ENCODE measurements at regions not wholly inside any gene's neighbourhood (a gene's known extent, or its start where the extent isn't known, plus 50 kb on each side); places are given as distances from the start of the nearest gene placed in this dataset.

GRCh38 chr18:44568342-44568741, 112.3 kb upstream of the SETBP1 start:
- H3K4me1 ChIP-seq, result no peaks in the 10 kb centered on the region
- intact Hi-C loops (cut with DNase I), result no loop called here
- no peak overlapping the region for H3K27ac ChIP-seq
- ATAC-seq, result no peak
- no peaks in the 10 kb centered on the region for H3K9me3 ChIP-seq
- H3K27me3 ChIP-seq (ENCODE audit: insufficient read depth in 3 of 3, low read length in 2 of 3), result no peaks in the 10 kb centered on the region
- H3K4me3 ChIP-seq, result no peak overlapping the region
- no peak for DNase-seq
- no peaks in the 10 kb centered on the region for H3K36me3 ChIP-seq (ENCODE audit: insufficient read depth in 1 of 2, low read depth in 1 of 2)
- 84 to 89% (median 87%) methylated on average over 2 of the region's 2 CpGs for WGBS, 3 donors
- TF ChIP-seq CTCF (IDR thresholded peaks at IDR 0.05), result no peak

DNA sequence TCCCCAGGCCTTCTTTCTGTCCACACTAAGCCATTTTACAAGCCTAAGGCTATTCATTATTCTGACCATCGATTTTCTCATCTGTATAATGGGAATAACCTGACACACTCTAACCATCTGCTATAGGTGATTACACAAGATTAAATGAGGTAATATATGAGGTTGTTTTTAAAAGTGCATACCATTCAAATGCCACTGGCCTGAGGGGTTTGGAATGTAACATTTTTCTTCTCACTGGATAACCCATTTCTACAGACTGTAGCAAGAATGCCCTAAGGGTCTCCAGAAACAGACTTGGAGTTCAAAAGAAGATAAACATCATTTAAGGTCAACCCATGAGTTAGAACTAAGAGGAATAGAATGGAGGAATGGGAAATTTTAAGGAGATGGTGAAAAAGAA, 111.7 kb upstream of the SETBP1 start:
- 79 to 96% (median 91%) methylated on average over 1 of the region's 1 CpG for WGBS, 3 donors
- no peak for DNase-seq
- H3K4me3 ChIP-seq, result no peak overlapping the region
- ATAC-seq, result no peak
- no peaks in the 10 kb centered on the region for H3K4me1 ChIP-seq
- TF ChIP-seq CTCF (IDR thresholded peaks at IDR 0.05), result no peak
- no peak overlapping the region for H3K27ac ChIP-seq
- H3K27me3 ChIP-seq (ENCODE audit: insufficient read depth in 3 of 3, low read length in 2 of 3), result no peaks in the 10 kb centered on the region
- H3K36me3 ChIP-seq (ENCODE audit: insufficient read depth in 1 of 2, low read depth in 1 of 2), result no peaks in the 10 kb centered on the region
- H3K9me3 ChIP-seq, result no peaks in the 10 kb centered on the region
- intact Hi-C loops (cut with DNase I), result no loop called here

GRCh38 chr18:44569391-44570055, 111.2 kb upstream of the SETBP1 start:
- Histone ChIP-seq H3K27ac (no peak overlapping the region), H3K9me3 (no peaks in the 10 kb centered on the region), H3K27me3 (ENCODE audit: insufficient read depth in 3 of 3, low read length in 2 of 3) (no peaks in the 10 kb centered on the region), H3K4me1 (no peaks in the 10 kb centered on the region), H3K36me3 (ENCODE audit: insufficient read depth in 1 of 2, low read depth in 1 of 2) (no peaks in the 10 kb centered on the region), H3K4me3 (no peak overlapping the region)
- DNase-seq (no peak), ATAC-seq (no peak)
- intact Hi-C loops (cut with DNase I), result no loop called here
- no peak for TF ChIP-seq CTCF (IDR thresholded peaks at IDR 0.05)
- 93 to 100% (median 98%) methylated on average over 1 of the region's 1 CpG for WGBS, 3 donors

DNA sequence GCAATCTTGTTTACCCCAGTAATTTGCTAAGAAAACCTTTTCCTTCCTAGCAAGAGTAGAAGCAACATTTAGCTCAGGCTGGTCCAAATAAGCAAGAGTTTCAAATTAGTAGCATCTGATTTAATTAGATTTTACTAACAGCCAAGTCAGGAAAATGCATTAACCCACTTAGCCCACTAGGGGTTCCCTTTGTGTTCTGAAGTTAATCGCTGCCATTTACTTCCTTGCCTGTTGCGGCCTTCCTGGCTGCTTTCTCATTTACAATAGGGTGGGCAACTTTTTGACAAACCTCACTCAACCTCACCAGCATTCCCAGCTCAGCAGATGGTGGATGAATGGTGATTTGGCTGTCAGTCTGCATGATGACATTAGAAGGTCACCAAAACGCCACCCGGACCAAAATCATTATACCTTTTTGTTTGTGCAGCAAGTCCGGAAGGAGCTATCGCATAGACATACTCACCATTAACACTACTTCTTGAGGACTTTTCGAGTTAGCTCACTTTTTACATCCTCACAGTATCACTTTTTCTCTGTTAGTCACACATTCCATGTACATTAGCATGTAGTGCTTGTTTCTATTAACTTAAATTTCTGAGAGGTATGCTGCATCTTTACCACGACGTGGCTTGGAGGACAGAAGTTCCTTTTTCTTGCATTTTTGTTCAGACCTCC, 101.5 kb upstream of the SETBP1 start:
- no peak for DNase-seq
- intact Hi-C loops (cut with DNase I), result no loop called here
- H3K36me3 ChIP-seq (ENCODE audit: insufficient read depth in 1 of 2, low read depth in 1 of 2), result no peaks in the 10 kb centered on the region
- H3K27ac ChIP-seq, result no peak overlapping the region
- ATAC-seq, result no peak
- no peak overlapping the region for H3K4me3 ChIP-seq
- no peaks in the 10 kb centered on the region for H3K27me3 ChIP-seq (ENCODE audit: insufficient read depth in 3 of 3, low read length in 2 of 3)
- no peaks in the 10 kb centered on the region for H3K9me3 ChIP-seq
- no peaks in the 10 kb centered on the region for H3K4me1 ChIP-seq
- TF ChIP-seq CTCF (IDR thresholded peaks at IDR 0.05), result peak; percentile 41
- WGBS, 3 donors, result 77 to 80% (median 79%) methylated on average over 9 of the region's 9 CpGs
